ENCODE measurements at regions not wholly inside any gene's neighbourhood (a gene's known extent, or its start where the extent isn't known, plus 50 kb on each side); places are given as distances from the start of the nearest gene placed in this dataset.

DNA sequence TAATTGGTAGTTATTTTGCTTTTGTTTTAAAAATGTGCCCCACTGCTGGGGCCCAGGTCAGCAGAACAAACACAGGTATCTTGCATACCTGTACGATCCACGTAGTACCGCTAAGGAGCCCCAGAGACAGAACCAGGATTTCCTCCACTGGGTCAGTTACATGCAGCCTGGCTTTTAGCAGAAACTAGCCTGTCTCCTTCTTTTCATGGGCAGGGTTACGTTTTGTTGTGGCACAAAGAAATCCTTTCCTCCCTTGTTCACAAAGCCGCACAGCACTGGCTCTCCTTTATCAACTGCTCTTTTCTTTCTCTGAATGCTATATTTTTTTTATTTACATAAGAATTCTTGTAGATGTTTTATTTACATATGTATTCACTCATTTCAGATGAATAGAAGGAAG, 190.3 kb upstream of the POU3F2 start:
- no peaks in the 10 kb centered on the region for H4K20me1 ChIP-seq (ENCODE audit: control insufficient read depth, insufficient read depth, low read depth, low read length)
- no peaks in the 10 kb centered on the region for H3K27me3 ChIP-seq (ENCODE audit: control insufficient read depth, low read length)
- TF ChIP-seq EZH2phosphoT487 (IDR thresholded peaks at IDR 0.05; ENCODE audit: borderline replicate concordance, low read length), result no peak
- TF ChIP-seq, protein P1, sequence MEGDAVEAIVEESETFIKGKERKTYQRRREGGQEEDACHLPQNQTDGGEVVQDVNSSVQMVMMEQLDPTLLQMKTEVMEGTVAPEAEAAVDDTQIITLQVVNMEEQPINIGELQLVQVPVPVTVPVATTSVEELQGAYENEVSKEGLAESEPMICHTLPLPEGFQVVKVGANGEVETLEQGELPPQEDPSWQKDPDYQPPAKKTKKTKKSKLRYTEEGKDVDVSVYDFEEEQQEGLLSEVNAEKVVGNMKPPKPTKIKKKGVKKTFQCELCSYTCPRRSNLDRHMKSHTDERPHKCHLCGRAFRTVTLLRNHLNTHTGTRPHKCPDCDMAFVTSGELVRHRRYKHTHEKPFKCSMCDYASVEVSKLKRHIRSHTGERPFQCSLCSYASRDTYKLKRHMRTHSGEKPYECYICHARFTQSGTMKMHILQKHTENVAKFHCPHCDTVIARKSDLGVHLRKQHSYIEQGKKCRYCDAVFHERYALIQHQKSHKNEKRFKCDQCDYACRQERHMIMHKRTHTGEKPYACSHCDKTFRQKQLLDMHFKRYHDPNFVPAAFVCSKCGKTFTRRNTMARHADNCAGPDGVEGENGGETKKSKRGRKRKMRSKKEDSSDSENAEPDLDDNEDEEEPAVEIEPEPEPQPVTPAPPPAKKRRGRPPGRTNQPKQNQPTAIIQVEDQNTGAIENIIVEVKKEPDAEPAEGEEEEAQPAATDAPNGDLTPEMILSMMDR (IDR thresholded peaks at IDR 0.05; ENCODE audit: low read depth, low read length, poor library complexity, severe bottlenecking), result no peak
- H3K9me3 ChIP-seq (ENCODE audit: control insufficient read depth, insufficient read depth, low read length), result no peaks in the 10 kb centered on the region
- H3K36me3 ChIP-seq (ENCODE audit: control insufficient read depth, low read length), result no peaks in the 10 kb centered on the region
- H3K9me2 ChIP-seq (replicated peaks; ENCODE audit: control insufficient read depth, low read length), result no peaks in the 10 kb centered on the region; the same call in 1 of the 2 replicates
- H3K27ac ChIP-seq (ENCODE audit: low read depth, low read length), result no peak overlapping the region
- no peaks in the 10 kb centered on the region for H3K79me2 ChIP-seq (ENCODE audit: control insufficient read depth, low read length)
- no peak overlapping the region for H3K4me2 ChIP-seq (ENCODE audit: low read length)
- no peaks in the 10 kb centered on the region for H3F3A ChIP-seq (ENCODE audit: control insufficient read depth, insufficient read depth)
- H3K4me3 ChIP-seq (ENCODE audit: low read length), result no peak overlapping the region
- H3K4me1 ChIP-seq (ENCODE audit: control insufficient read depth, low read length), result no peaks in the 10 kb centered on the region

DNA sequence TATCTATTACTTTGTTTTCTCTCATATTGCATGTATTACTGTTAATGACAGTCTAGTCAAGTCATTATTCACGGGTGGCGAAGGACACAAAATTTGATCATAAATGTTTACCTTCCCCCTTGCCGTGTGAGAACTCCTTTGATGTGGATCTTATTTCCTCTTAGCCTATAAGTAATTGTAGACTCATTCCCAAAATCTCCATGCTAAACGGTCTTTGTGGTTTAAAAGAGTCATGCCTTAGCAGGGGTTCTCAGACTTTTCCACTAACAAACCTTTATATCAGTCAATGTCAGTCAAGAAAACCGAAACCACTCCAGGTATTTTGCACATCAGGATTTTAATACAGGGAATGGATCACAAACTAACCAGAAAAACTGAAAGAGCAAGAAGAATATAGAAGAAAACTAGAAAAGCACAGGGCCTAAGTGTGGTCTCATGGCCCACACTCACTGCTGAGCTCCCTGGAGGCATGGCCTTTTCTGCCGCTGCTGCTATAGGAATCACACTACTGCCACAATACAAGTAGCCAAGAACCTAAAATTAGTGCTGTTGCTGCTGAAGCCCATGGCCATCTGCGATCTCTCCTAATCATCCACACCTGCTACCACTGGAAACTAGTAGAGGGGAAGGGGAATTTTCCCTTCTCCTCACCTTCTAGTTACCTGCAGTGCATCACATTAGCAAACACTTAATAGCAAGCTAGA, 186.0 kb upstream of the POU3F2 start:
- H3K9me2 ChIP-seq (replicated peaks; ENCODE audit: control insufficient read depth, low read length), result no peaks in the 10 kb centered on the region; the same call in 1 of the 2 replicates
- H3F3A ChIP-seq (ENCODE audit: control insufficient read depth, insufficient read depth), result no peaks in the 10 kb centered on the region
- no peaks in the 10 kb centered on the region for H3K27me3 ChIP-seq (ENCODE audit: control insufficient read depth, low read length)
- H3K4me2 ChIP-seq (ENCODE audit: low read length), result no peak overlapping the region
- no peaks in the 10 kb centered on the region for H3K4me1 ChIP-seq (ENCODE audit: control insufficient read depth, low read length)
- H3K36me3 ChIP-seq (ENCODE audit: control insufficient read depth, low read length), result no peaks in the 10 kb centered on the region
- H3K27ac ChIP-seq (ENCODE audit: low read depth, low read length), result no peak overlapping the region
- no peaks in the 10 kb centered on the region for H3K79me2 ChIP-seq (ENCODE audit: control insufficient read depth, low read length)
- TF ChIP-seq, protein P1 (IDR thresholded peaks at IDR 0.05; ENCODE audit: low read depth, low read length, poor library complexity, severe bottlenecking), result no peak
- no peak for TF ChIP-seq EZH2phosphoT487 (IDR thresholded peaks at IDR 0.05; ENCODE audit: borderline replicate concordance, low read length)
- no peaks in the 10 kb centered on the region for H3K9me3 ChIP-seq (ENCODE audit: control insufficient read depth, insufficient read depth, low read length)
- H3K4me3 ChIP-seq (ENCODE audit: low read length), result no peak overlapping the region
- no peaks in the 10 kb centered on the region for H4K20me1 ChIP-seq (ENCODE audit: control insufficient read depth, insufficient read depth, low read depth, low read length)

DNA sequence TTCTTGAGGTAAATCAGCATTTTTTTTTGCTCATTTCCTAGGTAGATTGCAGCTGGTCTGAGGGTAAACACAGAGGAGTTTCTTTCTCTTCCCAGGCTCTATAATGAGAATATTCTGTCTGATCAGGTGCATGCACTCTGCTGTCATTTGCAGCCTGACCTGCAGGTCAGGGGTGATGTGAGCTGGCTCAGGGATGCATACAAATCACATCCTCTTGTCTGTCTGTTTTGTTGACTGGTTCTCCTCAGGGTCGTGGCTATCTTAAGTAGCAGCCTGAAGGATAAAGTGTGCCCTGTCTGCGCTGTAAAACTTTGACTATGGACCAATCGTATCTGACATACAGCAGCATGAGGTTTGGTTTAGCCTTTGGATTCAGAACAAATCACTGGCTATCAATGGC, 183.4 kb upstream of the POU3F2 start:
- H3K4me1 ChIP-seq (ENCODE audit: control insufficient read depth, low read length), result no peaks in the 10 kb centered on the region
- no peak overlapping the region for H3K4me2 ChIP-seq (ENCODE audit: low read length)
- H3K9me2 ChIP-seq (replicated peaks; ENCODE audit: control insufficient read depth, low read length), result no peaks in the 10 kb centered on the region; the same call in 1 of the 2 replicates
- TF ChIP-seq, protein P1 (IDR thresholded peaks at IDR 0.05; ENCODE audit: low read depth, low read length, poor library complexity, severe bottlenecking), result no peak
- no peaks in the 10 kb centered on the region for H4K20me1 ChIP-seq (ENCODE audit: control insufficient read depth, insufficient read depth, low read depth, low read length)
- H3K9me3 ChIP-seq (ENCODE audit: control insufficient read depth, insufficient read depth, low read length), result no peaks in the 10 kb centered on the region
- H3K36me3 ChIP-seq (ENCODE audit: control insufficient read depth, low read length), result no peaks in the 10 kb centered on the region
- H3K4me3 ChIP-seq (ENCODE audit: low read length), result no peak overlapping the region
- H3K27ac ChIP-seq (ENCODE audit: low read depth, low read length), result no peak overlapping the region
- H3K79me2 ChIP-seq (ENCODE audit: control insufficient read depth, low read length), result no peaks in the 10 kb centered on the region
- H3F3A ChIP-seq (ENCODE audit: control insufficient read depth, insufficient read depth), result no peaks in the 10 kb centered on the region
- no peaks in the 10 kb centered on the region for H3K27me3 ChIP-seq (ENCODE audit: control insufficient read depth, low read length)
